Peyer's patch (tissue), 4 donors: ENCODE measurements at regions not wholly inside any gene's neighbourhood (a gene's known extent, or its start where the extent isn't known, plus 50 kb on each side); places are given as distances from the start of the nearest gene placed in this dataset.

ENCODE experiments used
- CTCF ChIP-seq, 6 experiments: fragments of 450-650 bp in 4 of 6; fragments of 200-600 bp in 2 of 6; sonication (generic) in 1 of 6; IDR thresholded peaks; one replicate each; pipeline ENCODE4 v1.5.1; 2017 to 2019; ENCODE audit warnings: antibody characterized with exemption in 6 of 6, mild to moderate bottlenecking in 3 of 6, moderate library complexity in 1 of 6
- POLR2A ChIP-seq, 2 donors: fragments of 450-650 bp; IDR thresholded peaks; one replicate each; pipeline ENCODE4 v1.5.1; 2017; ENCODE audit warnings: antibody characterized with exemption in 2 of 2, mild to moderate bottlenecking in 2 of 2, moderate library complexity in 2 of 2

GRCh38 chr3:125662675-125663074 lies 67.4 kb upstream of the OSBPL11 start:
- TF ChIP-seq POLR2A (IDR thresholded peaks at IDR 0.05) = no peak
- TF ChIP-seq CTCF (IDR thresholded peaks at IDR 0.05) = no peak
